ENCODE measurements at regions not wholly inside any gene's neighbourhood (a gene's known extent, or its start where the extent isn't known, plus 50 kb on each side); places are given as distances from the start of the nearest gene placed in this dataset.

DNA sequence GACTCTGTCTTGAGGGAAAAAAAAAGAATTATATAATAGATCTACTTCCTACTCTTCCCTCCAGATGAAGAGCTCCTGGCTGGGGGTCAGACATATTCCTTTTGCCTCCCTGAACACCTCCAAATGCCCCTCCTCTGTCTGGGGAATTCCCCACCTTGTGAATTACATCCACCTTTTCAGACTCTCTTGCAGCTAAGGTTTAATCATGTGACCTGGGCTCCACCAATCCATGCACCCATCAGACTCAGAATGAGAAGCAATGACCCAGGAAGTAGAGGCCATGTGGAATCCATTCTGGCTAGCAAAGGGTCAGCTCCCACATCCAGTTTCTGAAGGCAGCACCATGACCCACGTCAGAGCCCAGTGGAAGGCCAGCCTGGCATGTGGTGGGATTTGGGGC, 93.6 kb upstream of the CUX1 start:
- TF ChIP-seq ARNTL (CRISPR knock-in tag; IDR thresholded peaks at IDR 0.05; ENCODE audit: borderline replicate concordance, low read depth) (no peak), ZNF70 (CRISPR knock-in tag; IDR thresholded peaks at IDR 0.05) (no peak), ZNF565 (CRISPR knock-in tag; conservative IDR thresholded peaks at IDR 0.05; ENCODE audit: low read depth) (no peak), ISL1 (CRISPR knock-in tag; IDR thresholded peaks at IDR 0.05) (no peak)
- TF ChIP-seq, protein P1, sequence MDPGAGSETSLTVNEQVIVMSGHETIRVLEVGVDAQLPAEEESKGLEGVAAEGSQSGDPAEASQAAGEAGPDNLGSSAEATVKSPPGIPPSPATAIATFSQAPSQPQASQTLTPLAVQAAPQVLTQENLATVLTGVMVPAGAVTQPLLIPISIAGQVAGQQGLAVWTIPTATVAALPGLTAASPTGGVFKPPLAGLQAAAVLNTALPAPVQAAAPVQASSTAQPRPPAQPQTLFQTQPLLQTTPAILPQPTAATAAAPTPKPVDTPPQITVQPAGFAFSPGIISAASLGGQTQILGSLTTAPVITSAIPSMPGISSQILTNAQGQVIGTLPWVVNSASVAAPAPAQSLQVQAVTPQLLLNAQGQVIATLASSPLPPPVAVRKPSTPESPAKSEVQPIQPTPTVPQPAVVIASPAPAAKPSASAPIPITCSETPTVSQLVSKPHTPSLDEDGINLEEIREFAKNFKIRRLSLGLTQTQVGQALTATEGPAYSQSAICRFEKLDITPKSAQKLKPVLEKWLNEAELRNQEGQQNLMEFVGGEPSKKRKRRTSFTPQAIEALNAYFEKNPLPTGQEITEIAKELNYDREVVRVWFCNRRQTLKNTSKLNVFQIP (CRISPR knock-in tag; IDR thresholded peaks at IDR 0.05; ENCODE audit: borderline replicate concordance, low read depth): no peak
- ATAC-seq: no peak

DNA sequence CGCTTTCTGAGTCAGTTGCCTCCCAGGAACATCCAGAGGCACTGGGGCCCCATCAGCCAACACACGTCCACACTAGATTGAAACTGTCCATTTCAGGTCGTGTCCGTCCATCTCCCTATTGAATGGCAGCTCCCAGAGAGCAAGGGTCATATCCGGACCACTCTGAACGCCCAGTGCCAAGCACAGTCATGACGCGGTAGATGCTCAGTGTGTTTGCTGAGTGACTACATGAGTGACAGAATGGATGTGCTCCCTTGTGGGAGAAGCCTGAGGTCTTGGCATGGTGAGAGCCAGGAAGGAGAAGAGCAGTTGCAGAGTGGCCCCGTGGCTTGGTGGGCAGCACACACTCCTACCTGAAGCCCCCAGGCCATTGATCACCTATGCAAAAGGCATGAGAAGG, 92.5 kb upstream of the CUX1 start:
- TF ChIP-seq ZFP30 (CRISPR knock-in tag; IDR thresholded peaks at IDR 0.05) (no peak), ZNF565 (CRISPR knock-in tag; conservative IDR thresholded peaks at IDR 0.05; ENCODE audit: low read depth) (no peak), TOX (CRISPR knock-in tag; IDR thresholded peaks at IDR 0.05; ENCODE audit: borderline replicate concordance) (no peak), ZNF8 (CRISPR knock-in tag; IDR thresholded peaks at IDR 0.05) (no peak), PPARA (CRISPR knock-in tag; IDR thresholded peaks at IDR 0.05; ENCODE audit: borderline replicate concordance) (no peak), ARNTL (CRISPR knock-in tag; IDR thresholded peaks at IDR 0.05; ENCODE audit: borderline replicate concordance, low read depth) (no peak), ESRRG (CRISPR knock-in tag; IDR thresholded peaks at IDR 0.05) (no peak), ZC3H10 (CRISPR knock-in tag; IDR thresholded peaks at IDR 0.05) (no peak), ZFP3 (CRISPR knock-in tag; IDR thresholded peaks at IDR 0.05) (no peak)
- TF ChIP-seq, protein P2, sequence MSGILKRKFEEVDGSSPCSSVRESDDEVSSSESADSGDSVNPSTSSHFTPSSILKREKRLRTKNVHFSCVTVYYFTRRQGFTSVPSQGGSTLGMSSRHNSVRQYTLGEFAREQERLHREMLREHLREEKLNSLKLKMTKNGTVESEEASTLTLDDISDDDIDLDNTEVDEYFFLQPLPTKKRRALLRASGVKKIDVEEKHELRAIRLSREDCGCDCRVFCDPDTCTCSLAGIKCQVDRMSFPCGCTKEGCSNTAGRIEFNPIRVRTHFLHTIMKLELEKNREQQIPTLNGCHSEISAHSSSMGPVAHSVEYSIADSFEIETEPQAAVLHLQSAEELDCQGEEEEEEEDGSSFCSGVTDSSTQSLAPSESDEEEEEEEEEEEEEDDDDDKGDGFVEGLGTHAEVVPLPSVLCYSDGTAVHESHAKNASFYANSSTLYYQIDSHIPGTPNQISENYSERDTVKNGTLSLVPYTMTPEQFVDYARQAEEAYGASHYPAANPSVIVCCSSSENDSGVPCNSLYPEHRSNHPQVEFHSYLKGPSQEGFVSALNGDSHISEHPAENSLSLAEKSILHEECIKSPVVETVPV (CRISPR knock-in tag; IDR thresholded peaks at IDR 0.05): no peak
- TF ChIP-seq, protein P3, sequence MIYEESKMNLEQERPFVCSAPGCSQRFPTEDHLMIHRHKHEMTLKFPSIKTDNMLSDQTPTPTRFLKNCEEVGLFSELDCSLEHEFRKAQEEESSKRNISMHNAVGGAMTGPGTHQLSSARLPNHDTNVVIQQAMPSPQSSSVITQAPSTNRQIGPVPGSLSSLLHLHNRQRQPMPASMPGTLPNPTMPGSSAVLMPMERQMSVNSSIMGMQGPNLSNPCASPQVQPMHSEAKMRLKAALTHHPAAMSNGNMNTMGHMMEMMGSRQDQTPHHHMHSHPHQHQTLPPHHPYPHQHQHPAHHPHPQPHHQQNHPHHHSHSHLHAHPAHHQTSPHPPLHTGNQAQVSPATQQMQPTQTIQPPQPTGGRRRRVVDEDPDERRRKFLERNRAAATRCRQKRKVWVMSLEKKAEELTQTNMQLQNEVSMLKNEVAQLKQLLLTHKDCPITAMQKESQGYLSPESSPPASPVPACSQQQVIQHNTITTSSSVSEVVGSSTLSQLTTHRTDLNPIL (CRISPR knock-in tag; IDR thresholded peaks at IDR 0.05; ENCODE audit: low read depth): no peak
- TF ChIP-seq, protein P4, sequence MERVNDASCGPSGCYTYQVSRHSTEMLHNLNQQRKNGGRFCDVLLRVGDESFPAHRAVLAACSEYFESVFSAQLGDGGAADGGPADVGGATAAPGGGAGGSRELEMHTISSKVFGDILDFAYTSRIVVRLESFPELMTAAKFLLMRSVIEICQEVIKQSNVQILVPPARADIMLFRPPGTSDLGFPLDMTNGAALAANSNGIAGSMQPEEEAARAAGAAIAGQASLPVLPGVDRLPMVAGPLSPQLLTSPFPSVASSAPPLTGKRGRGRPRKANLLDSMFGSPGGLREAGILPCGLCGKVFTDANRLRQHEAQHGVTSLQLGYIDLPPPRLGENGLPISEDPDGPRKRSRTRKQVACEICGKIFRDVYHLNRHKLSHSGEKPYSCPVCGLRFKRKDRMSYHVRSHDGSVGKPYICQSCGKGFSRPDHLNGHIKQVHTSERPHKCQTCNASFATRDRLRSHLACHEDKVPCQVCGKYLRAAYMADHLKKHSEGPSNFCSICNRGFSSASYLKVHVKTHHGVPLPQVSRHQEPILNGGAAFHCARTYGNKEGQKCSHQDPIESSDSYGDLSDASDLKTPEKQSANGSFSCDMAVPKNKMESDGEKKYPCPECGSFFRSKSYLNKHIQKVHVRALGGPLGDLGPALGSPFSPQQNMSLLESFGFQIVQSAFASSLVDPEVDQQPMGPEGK (CRISPR knock-in tag; IDR thresholded peaks at IDR 0.05; ENCODE audit: borderline replicate concordance): no peak
- ATAC-seq: no peak

DNA sequence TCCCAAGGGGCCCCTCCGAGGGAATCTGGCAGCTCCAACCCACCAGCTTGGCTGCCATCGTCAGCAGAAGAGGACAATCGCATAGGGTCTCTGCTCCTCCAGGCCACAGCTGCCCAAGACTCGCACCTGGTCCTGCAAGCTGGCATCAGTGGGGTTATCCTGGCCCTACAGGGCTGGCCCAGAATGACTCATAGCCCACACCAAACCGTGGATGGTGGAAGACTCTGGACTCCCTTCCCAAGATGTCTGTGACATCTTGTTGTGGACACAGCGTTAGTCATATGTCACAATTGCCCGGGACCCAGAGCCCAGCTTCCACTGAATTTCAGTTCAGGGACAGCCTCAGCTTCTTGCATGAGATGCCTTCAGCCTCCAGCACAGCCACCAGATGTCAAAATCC, 91.5 kb upstream of the CUX1 start:
- TF ChIP-seq, protein P2 (CRISPR knock-in tag; IDR thresholded peaks at IDR 0.05): no peak
- TF ChIP-seq, protein P3 (CRISPR knock-in tag; IDR thresholded peaks at IDR 0.05; ENCODE audit: low read depth): no peak
- no peak for TF ChIP-seq ZNF70 (CRISPR knock-in tag; IDR thresholded peaks at IDR 0.05)
- TF ChIP-seq TOX (CRISPR knock-in tag; IDR thresholded peaks at IDR 0.05; ENCODE audit: borderline replicate concordance): no peak
- TF ChIP-seq, protein P1 (CRISPR knock-in tag; IDR thresholded peaks at IDR 0.05; ENCODE audit: borderline replicate concordance, low read depth): no peak
- ATAC-seq: no peak

DNA sequence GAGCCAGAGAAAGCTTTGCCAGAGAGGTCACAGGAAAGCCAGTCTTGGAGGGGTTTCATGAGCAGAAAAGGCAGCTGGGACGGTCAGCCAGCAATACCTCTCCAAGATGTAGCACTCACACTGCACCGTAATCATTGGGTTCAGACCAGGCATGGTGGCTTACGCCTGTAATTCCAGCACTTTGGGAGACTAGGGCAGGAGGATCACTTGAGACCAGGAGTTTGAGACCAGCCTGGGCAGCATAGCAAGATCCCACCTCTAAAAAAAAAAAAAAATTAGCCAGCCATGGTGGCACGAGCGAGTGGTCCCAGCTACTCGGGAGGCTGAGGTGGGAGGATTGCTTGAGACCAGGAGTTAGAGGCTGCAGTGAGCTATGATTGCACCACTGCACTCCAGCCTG, 90.2 kb upstream of the CUX1 start:
- no peak for ATAC-seq
- TF ChIP-seq ZC3H10 (CRISPR knock-in tag; IDR thresholded peaks at IDR 0.05) (no peak), ISL1 (CRISPR knock-in tag; IDR thresholded peaks at IDR 0.05) (no peak)
